Stimulated activated CD4-positive, alpha-beta T cell treated with anti-CD3 and anti-CD28 coated beads, Interleukin-15, amount 100 ng/mL, for 24 hours (primary cell): ENCODE measurements at regions not wholly inside any gene's neighbourhood (a gene's known extent, or its start where the extent isn't known, plus 50 kb on each side); places are given as distances from the start of the nearest gene placed in this dataset.
"Not testable (repeated sequence)": the region's sequence is repeated elsewhere in the genome, so short reads cannot be mapped to it uniquely, and the experiment has no call there.

Experiments used
- DNase-seq: peaks from one replicate; pipeline ENCODE4 v3.0.0-alpha.2; 2020

GRCh38 chr1:199821029-199821779 is 206.3 kb upstream of the NR5A2 start:
- DNase-seq: no peak

- DNase-seq: no peak
Observed at GRCh38 chr1:199832451-199832850, 195.1 kb upstream of the NR5A2 start.

- DNase-seq: no peak
Observed at GRCh38 chr1:199834711-199835110, 192.8 kb upstream of the NR5A2 start.

- DNase-seq: no peak
Observed at GRCh38 chr1:199836430-199836829, 191.1 kb upstream of the NR5A2 start.

- DNase-seq: no peak
Observed at GRCh38 chr1:199837321-199837720, 190.2 kb upstream of the NR5A2 start.

GRCh38 chr1:199839608-199840007 is 187.9 kb upstream of the NR5A2 start:
- DNase-seq: not testable (repeated sequence)

- not testable (repeated sequence) for DNase-seq
Observed at GRCh38 chr1:199843096-199843495, 184.4 kb upstream of the NR5A2 start.

- DNase-seq: no peak
Observed at GRCh38 chr1:199843861-199844260, 183.6 kb upstream of the NR5A2 start.

GRCh38 chr1:199847021-199847420 is 180.5 kb upstream of the NR5A2 start:
- no peak for DNase-seq

GRCh38 chr1:199851439-199852140 is 175.9 kb upstream of the NR5A2 start:
- no peak for DNase-seq

GRCh38 chr1:199854686-199855321 is 172.7 kb upstream of the NR5A2 start:
- DNase-seq: no peak

GRCh38 chr1:199855580-199855979 is 171.9 kb upstream of the NR5A2 start:
- DNase-seq: no peak

- DNase-seq: no peak
Observed at GRCh38 chr1:199856216-199856780, 171.2 kb upstream of the NR5A2 start.

- no peak for DNase-seq
Observed at GRCh38 chr1:199857108-199857507, 170.4 kb upstream of the NR5A2 start.

GRCh38 chr1:199857516-199857915 is 170.0 kb upstream of the NR5A2 start:
- no peak for DNase-seq

GRCh38 chr1:199858171-199858570 is 169.3 kb upstream of the NR5A2 start:
- DNase-seq: no peak

GRCh38 chr1:199858856-199859255 is 168.7 kb upstream of the NR5A2 start:
- no peak for DNase-seq

- DNase-seq: no peak
Observed at GRCh38 chr1:199859491-199859933, 168.0 kb upstream of the NR5A2 start.

- DNase-seq: no peak
Observed at GRCh38 chr1:199861020-199861795, 166.3 kb upstream of the NR5A2 start.

- DNase-seq: no peak
Observed at GRCh38 chr1:199862047-199862446, 165.5 kb upstream of the NR5A2 start.

- DNase-seq: no peak
Observed at GRCh38 chr1:199866210-199866617, 161.3 kb upstream of the NR5A2 start.

- DNase-seq: no peak
Observed at GRCh38 chr1:199867601-199868000, 159.9 kb upstream of the NR5A2 start.

- DNase-seq: no peak
Observed at GRCh38 chr1:199868777-199869176, 158.7 kb upstream of the NR5A2 start.
